Fibroblast of lung (primary cell): ENCODE measurements at regions not wholly inside any gene's neighbourhood (a gene's known extent, or its start where the extent isn't known, plus 50 kb on each side); places are given as distances from the start of the nearest gene placed in this dataset.

Experiments used
- CTCF ChIP-seq, 2 donors: IDR thresholded peaks in 1 of 2; conservative IDR thresholded peaks in 1 of 2; 1 replicate in 1 of 2; 2 replicates in 1 of 2; pipeline ENCODE4 v1.5.1; 2011 to 2012; ENCODE audit warnings: low read length in 2 of 2, control low read depth in 1 of 2, inconsistent platforms in 1 of 2, low read depth in 1 of 2, mild to moderate bottlenecking in 1 of 2
- EZH2 ChIP-seq: IDR thresholded peaks from 2 replicates; pipeline ENCODE4 v1.5.1; 2012; ENCODE audit warnings: low read length, control low read depth, mild to moderate bottlenecking; ENCODE audit errors: missing control alignments

DNA sequence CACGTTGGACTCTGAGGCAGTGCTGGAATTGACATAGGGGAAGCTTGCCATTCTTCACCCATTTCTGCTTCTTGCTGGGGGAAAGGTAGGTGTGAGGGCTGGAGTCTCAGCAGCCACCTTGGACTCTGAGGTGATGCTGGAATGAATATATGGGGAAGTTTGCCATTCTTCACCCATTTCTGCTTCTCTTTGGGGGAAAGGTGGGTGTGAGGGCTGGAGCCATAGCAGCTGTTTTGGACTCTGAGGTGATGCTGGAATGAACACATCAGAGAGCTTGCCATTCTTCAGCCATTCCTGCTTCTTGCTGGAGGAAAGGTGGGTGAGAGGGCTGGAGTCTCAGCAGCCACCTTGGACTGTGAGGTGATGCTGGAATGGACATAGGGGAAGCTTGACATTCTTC is 115.1 kb downstream of the CRLF2 start:
- TF ChIP-seq CTCF (conservative IDR thresholded peaks at IDR 0.05 in 1 of 2, IDR thresholded peaks at IDR 0.05 in 1 of 2; ENCODE audit: low read depth in 1 of 2, low read length in 2 of 2): no peak
- TF ChIP-seq EZH2: no peak
